RKO (cell line): ENCODE measurements at regions not wholly inside any gene's neighbourhood (a gene's known extent, or its start where the extent isn't known, plus 50 kb on each side); places are given as distances from the start of the nearest gene placed in this dataset.

Experiments used
- DNase-seq: peaks from one replicate; pipeline ENCODE4 v3.0.0-alpha.2; 2016; ENCODE audit warnings: low spot score

- no peak for DNase-seq
Observed at GRCh38 chr5:155974369-155974768, 352.6 kb upstream of the SGCD start.

GRCh38 chr5:155978850-155979249 is 348.1 kb upstream of the SGCD start:
- no peak for DNase-seq

GRCh38 chr5:155982354-155982753 is 344.6 kb upstream of the SGCD start:
- no peak for DNase-seq

GRCh38 chr5:155983954-155984353 is 343.0 kb upstream of the SGCD start:
- no peak for DNase-seq

GRCh38 chr5:155987265-155987810 is 339.6 kb upstream of the SGCD start:
- no peak for DNase-seq

- no peak for DNase-seq
Observed at GRCh38 chr5:155989879-155990278, 337.1 kb upstream of the SGCD start.

- no peak for DNase-seq
Observed at GRCh38 chr5:155996123-155996522, 330.8 kb upstream of the SGCD start.

- DNase-seq: no peak
Observed at GRCh38 chr5:155998257-155998656, 328.7 kb upstream of the SGCD start.

GRCh38 chr5:156000115-156000514 is 326.8 kb upstream of the SGCD start:
- DNase-seq: no peak

- no peak for DNase-seq
Observed at GRCh38 chr5:156004754-156005153, 322.2 kb upstream of the SGCD start.

- no peak for DNase-seq
Observed at GRCh38 chr5:156006026-156006647, 320.8 kb upstream of the SGCD start.

- no peak for DNase-seq
Observed at GRCh38 chr5:156008844-156009243, 318.1 kb upstream of the SGCD start.

- no peak for DNase-seq
Observed at GRCh38 chr5:156009583-156009982, 317.4 kb upstream of the SGCD start.

- no peak for DNase-seq
Observed at GRCh38 chr5:156015137-156015536, 311.8 kb upstream of the SGCD start.

- no peak for DNase-seq
Observed at GRCh38 chr5:156019130-156019529, 307.8 kb upstream of the SGCD start.

- no peak for DNase-seq
Observed at GRCh38 chr5:156019571-156020180, 307.3 kb upstream of the SGCD start.

GRCh38 chr5:156020647-156021046 is 306.3 kb upstream of the SGCD start:
- no peak for DNase-seq

GRCh38 chr5:156021866-156022265 is 305.1 kb upstream of the SGCD start:
- no peak for DNase-seq

- no peak for DNase-seq
Observed at GRCh38 chr5:156025656-156026055, 301.3 kb upstream of the SGCD start.

- no peak for DNase-seq
Observed at GRCh38 chr5:156031181-156031580, 295.8 kb upstream of the SGCD start.

GRCh38 chr5:156036640-156037039 is 290.3 kb upstream of the SGCD start:
- no peak for DNase-seq

- DNase-seq: no peak
Observed at GRCh38 chr5:156037151-156037909, 289.6 kb upstream of the SGCD start.

- no peak for DNase-seq
Observed at GRCh38 chr5:156042726-156043125, 284.2 kb upstream of the SGCD start.
